WTC11 (cell line): ENCODE measurements at regions not wholly inside any gene's neighbourhood (a gene's known extent, or its start where the extent isn't known, plus 50 kb on each side); places are given as distances from the start of the nearest gene placed in this dataset.

Experiments used
- CREB1 ChIP-seq: sonication (generic); formaldehyde crosslinking; IDR thresholded peaks from 2 replicates; pipeline ENCODE4 v1.8.0; 2023; ENCODE audit warnings: mild to moderate bottlenecking, missing genetic modification reagents
- CTCF ChIP-seq: fragments of 200-600 bp; IDR thresholded peaks from 2 replicates; pipeline ENCODE4 v1.8.0; 2022; ENCODE audit warnings: antibody characterized with exemption
- JAZF1 ChIP-seq: fragments of 250-450 bp; sonication (Bioruptor Pico); IDR thresholded peaks from 2 replicates; pipeline ENCODE4 v1.9.0; 2021; ENCODE audit warnings: moderate library complexity, mild to moderate bottlenecking, inconsistent platforms
- JUN ChIP-seq: sonication (generic); formaldehyde crosslinking; IDR thresholded peaks from 2 replicates; pipeline ENCODE4 v1.8.0; 2023; ENCODE audit warnings: mild to moderate bottlenecking, missing genetic modification reagents
- MAX ChIP-seq: sonication (generic); formaldehyde crosslinking; IDR thresholded peaks from 2 replicates; pipeline ENCODE4 v1.8.0; 2022; ENCODE audit warnings: mild to moderate bottlenecking, missing genetic modification reagents
- NR1H2 ChIP-seq: sonication (generic); formaldehyde crosslinking; IDR thresholded peaks from 2 replicates; pipeline ENCODE4 v1.9.0; 2021; ENCODE audit warnings: mild to moderate bottlenecking, moderate library complexity, missing genetic modification reagents
- OVOL2 ChIP-seq: fragments of 250-450 bp; sonication (Bioruptor Pico); IDR thresholded peaks from 2 replicates; pipeline ENCODE4 v1.9.0; 2021; ENCODE audit warnings: mild to moderate bottlenecking, borderline replicate concordance
- SP1 ChIP-seq: sonication (generic); formaldehyde crosslinking; conservative IDR thresholded peaks from 2 replicates; pipeline ENCODE4 v1.8.1; 2022; ENCODE audit warnings: missing genetic modification reagents
- ZBTB21 ChIP-seq: sonication (generic); formaldehyde crosslinking; IDR thresholded peaks from 2 replicates; pipeline ENCODE4 v1.8.1; 2023; ENCODE audit warnings: mild to moderate bottlenecking, missing genetic modification reagents, borderline replicate concordance
- ZNF138 ChIP-seq: sonication (generic); formaldehyde crosslinking; conservative IDR thresholded peaks from 2 replicates; pipeline ENCODE4 v1.8.1; 2022; ENCODE audit warnings: mild to moderate bottlenecking, moderate library complexity, missing genetic modification reagents
- ZNF263 ChIP-seq: sonication (generic); formaldehyde crosslinking; IDR thresholded peaks from 2 replicates; pipeline ENCODE4 v1.8.1; 2022; ENCODE audit warnings: low read depth, mild to moderate bottlenecking, moderate library complexity, missing genetic modification reagents
- TF ChIP-seq, protein P1 (sequence below): sonication (generic); formaldehyde crosslinking; IDR thresholded peaks from 2 replicates; pipeline ENCODE4 v1.8.0; 2022; ENCODE audit warnings: mild to moderate bottlenecking, missing genetic modification reagents
- TF ChIP-seq, protein P2 (sequence below): sonication (generic); formaldehyde crosslinking; IDR thresholded peaks from 2 replicates; pipeline ENCODE4 v1.8.0; 2022; ENCODE audit warnings: mild to moderate bottlenecking, missing genetic modification reagents

DNA sequence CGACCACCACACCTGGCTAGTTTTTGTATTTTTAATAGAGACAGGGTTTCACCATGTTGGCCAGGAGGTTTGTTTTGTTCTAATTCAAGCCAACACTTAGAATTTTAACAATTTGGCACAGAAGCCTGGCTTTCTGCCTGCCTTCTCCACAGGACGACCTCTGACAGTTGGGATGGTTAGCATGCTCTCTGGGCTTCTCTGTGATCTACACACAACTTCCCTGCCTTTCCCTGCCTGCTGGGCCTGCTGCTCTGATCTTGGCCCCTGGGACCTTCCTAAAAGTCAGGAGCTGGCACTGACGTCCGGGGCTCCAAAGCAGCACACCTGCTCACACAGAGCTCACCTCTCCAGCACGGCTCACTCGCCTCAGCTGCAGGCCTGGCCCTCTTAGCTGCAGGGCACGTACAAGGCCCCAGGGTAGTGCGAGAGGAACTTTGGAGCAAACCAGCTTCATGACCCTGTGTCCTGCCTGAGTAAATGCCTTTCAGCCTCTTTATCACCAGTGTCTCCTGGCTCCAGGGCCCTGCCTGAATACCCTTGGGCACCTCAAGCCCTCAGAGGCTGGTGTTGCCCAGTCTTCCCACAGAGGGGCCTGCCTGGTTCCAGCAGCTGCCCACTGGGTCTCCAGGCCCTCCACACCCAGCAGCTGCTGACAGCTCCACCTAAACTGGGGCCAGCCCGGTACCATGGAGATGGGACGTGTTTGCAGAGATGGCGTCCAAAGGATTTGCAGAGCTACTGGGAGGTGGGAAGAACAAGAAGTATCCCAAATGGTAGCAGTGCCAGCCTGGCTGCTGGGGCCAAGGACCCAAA, 96.0 kb downstream of the PSMB1 start:
- TF ChIP-seq ZNF263 (CRISPR knock-in tag) (no peak), MAX (no peak), CTCF (no peak), ZNF138 (CRISPR knock-in tag) (no peak), SP1 (CRISPR knock-in tag) (no peak), CREB1 (CRISPR knock-in tag) (no peak), OVOL2 (CRISPR knock-in tag) (no peak), JUN (CRISPR knock-in tag) (no peak), NR1H2 (CRISPR knock-in tag) (no peak), ZBTB21 (CRISPR knock-in tag) (no peak), JAZF1 (CRISPR knock-in tag) (no peak)
- TF ChIP-seq, protein P1, sequence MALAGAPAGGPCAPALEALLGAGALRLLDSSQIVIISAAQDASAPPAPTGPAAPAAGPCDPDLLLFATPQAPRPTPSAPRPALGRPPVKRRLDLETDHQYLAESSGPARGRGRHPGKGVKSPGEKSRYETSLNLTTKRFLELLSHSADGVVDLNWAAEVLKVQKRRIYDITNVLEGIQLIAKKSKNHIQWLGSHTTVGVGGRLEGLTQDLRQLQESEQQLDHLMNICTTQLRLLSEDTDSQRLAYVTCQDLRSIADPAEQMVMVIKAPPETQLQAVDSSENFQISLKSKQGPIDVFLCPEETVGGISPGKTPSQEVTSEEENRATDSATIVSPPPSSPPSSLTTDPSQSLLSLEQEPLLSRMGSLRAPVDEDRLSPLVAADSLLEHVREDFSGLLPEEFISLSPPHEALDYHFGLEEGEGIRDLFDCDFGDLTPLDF (CRISPR knock-in tag) = no peak
- TF ChIP-seq, protein P2, sequence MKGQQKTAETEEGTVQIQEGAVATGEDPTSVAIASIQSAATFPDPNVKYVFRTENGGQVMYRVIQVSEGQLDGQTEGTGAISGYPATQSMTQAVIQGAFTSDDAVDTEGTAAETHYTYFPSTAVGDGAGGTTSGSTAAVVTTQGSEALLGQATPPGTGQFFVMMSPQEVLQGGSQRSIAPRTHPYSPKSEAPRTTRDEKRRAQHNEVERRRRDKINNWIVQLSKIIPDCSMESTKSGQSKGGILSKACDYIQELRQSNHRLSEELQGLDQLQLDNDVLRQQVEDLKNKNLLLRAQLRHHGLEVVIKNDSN (CRISPR knock-in tag) = no peak
